TTC549 (cell line): ENCODE measurements at regions not wholly inside any gene's neighbourhood (a gene's known extent, or its start where the extent isn't known, plus 50 kb on each side); places are given as distances from the start of the nearest gene placed in this dataset.
"Not testable (repeated sequence)": the region's sequence is repeated elsewhere in the genome, so short reads cannot be mapped to it uniquely, and the experiment has no call there.

Source experiments
- FAIRE-seq: peaks from 2 replicates; lab custom pipeline; 2012; peaks lifted over from hg19 to GRCh38; lab: Jason Lieb, UNC

DNA sequence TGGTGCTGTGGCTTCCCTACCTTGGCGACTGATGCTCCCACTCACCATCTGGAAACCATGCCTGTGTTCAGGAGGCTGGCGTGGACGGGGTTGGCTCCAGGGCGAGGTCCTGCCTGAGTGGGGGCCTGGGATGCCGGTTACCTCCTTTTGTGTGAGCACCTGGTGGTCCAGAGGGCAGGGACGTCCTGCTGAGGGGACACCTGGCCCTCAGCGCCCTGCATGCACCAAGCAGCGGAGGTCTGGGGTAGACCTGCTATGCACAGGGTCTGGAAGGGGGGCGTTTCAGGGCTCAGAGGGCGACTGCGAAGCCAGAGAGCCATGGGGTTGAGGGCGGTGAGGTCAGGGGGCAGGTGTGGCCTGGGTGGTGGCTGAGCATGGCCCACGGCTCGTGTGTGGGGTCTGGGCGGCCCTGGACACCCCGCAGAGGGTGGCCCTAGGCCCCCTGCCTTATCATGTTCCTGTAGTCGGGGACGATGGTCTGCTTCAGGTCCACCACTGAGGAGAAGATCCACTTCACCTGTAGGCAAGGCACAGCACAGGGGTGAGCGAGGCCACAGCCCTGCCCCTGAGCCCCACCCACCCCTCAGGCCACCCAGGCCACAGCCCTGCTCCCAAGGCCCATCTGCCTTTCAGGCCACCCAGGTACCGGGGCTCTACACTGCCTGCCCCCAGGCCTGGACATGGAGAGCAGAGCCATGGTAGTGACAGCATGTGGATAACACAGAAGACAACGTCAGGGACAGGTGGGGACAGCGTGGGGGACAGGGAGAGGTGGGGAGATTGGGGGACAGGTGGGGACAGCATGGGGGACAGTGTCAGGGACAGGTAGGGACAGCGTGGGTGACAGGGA lies 95.3 kb downstream of the TMEM121 start:
- FAIRE-seq: not testable (repeated sequence)

DNA sequence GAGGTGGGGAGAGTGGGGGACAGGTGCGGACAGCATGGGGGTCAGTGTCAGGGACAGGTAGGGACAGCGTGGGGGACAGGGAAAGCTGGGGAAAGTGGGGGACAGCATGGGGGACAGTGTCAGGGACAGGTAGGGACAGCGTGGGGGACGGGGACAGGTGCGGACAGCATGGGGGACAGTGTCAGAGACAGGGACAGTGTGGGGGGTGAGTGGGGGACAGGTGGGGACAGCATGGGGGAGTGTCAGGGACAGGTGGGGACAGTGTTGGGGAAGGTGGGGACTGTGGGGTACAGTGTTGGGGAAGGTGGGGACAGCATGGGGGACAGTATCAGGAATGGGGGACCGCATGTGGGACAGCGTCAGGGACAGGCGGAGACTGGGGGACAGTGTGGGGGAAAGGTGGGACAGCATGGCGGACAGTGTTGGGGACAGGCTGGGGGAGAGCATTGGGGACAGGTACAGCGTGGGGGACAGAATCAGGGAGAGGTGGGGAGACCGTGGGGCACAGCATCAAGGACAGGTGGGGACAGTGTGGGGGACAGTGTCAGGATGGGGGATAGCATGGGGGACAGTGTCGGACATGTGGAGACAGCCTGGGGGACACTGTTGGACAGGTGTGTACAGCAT lies 96.1 kb downstream of the TMEM121 start:
- FAIRE-seq: no peak

DNA sequence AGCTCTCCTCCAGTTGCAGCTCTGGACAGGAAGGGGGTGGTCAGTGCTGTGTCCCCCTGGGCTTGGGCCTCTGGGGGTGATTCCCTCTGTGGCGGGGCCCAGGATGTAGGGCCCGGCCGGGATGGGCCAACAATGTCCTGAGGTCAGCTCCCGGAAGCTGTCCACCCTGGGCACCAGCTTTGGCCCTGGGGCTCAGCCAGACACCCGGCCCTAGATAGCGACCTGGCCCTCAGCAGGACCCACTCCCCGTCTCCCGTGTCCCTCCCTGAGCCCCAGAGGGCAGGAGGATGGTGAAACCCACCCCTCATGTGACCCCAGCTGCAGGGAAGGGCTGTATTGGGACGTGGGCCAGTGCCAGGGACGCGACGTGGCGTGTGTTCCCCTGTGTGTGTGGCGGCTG lies 96.8 kb downstream of the TMEM121 start:
- not testable (repeated sequence) for FAIRE-seq

DNA sequence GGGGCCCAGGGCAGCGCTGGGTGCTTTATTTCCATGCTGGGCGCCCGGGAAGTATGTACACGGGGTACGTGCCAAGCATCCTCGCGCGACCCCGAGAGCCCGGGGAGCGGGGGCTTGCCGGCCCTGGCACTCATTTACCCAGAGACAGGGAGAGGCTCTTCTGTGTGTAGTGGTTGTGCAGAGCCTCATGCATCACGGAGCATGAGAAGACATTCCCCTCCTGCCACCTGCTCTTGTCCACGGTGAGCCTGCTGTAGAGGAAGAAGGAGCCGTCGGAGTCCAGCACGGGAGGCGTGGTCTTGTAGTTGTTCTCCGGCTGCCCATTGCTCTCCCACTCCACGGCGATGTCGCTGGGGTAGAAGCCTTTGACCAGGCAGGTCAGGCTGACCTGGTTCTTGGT lies 98.0 kb downstream of the TMEM121 start:
- FAIRE-seq: not testable (repeated sequence)

DNA sequence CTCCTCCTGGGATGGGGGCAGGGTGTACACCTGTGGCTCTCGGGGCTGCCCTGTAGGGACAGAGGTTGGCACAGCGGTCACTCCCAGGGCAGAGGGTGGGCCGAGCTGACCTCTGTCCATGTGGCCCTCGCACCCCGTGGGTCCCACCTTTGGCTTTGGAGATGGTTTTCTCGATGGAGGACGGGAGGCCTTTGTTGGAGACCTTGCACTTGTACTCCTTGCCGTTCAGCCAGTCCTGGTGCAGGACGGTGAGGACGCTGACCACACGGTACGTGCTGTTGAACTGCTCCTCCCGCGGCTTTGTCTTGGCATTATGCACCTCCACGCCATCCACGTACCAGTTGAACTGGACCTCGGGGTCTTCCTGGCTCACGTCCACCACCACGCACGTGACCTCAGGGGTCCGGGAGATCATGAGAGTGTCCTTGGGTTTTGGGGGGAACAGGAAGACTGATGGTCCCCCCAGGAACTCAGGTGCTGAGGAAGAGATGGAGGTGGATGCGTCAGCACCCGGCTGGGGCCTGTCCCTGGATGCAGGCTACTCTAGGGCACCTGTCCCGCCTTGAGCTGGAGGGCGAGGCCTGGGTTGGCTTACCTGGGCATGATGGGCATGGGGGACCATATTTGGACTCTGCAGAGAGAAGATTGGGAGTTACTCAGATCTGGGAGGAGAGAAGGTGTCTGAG lies 98.5 kb downstream of the TMEM121 start:
- not testable (repeated sequence) for FAIRE-seq

DNA sequence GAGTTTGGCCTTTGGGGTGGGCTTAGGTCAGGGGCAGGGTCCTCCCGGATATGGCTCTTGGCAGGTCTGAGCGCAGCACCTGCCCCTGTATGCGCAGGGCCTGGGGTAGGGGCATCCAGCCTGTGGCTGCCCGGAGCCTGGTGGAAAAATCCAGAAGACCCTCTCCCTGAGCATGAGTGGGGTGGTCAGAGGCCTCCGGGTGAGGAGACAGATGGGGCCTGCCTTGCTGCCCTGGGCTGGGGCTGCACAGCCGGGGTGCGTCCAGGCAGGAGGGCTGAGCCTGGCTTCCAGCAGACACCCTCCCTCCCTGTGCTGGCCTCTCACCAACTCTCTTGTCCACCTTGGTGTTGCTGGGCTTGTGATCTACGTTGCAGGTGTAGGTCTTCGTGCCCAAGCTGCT lies 99.1 kb downstream of the TMEM121 start:
- not testable (repeated sequence) for FAIRE-seq

DNA sequence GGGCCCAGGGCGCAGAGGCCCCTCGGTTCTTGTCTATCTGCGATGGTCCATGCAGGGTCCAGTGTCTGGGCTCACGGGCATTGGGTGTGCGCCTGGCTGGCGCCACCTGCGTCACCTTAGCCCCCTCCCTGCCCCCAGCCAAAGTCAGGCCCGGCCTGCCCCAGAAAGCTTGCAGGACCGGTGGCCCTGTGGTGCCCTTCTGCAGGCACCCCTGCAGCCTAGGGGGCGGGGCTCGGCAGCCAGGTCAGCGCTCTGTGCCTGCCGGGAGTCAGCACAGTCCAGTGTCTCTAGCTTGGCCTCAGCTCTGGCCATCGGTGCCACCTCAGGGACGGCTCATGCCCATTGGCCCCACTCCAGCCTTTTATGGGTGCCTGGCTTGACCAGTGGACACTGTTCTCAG lies 99.7 kb downstream of the TMEM121 start:
- not testable (repeated sequence) for FAIRE-seq

DNA sequence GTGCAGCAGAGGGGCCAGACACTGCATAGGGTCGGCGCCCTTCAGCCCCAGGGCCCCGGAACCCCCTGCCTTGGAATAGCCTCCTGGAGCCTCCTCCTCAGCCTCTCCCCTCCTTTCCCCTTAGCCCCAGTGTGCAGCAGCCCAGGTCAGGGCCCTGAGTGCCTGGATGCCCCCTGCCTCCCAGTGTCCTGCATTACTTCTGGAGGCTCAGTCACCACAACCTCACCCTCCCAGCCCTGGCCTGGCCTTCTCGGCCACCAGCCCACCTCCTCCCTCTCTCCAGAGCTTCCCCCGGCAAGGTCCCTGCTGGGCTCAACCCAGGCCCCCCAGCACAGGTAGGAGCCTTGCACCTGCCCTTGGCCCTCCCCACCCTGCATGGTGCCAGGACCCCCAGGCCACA lies 100.3 kb downstream of the TMEM121 start:
- FAIRE-seq: not testable (repeated sequence)

DNA sequence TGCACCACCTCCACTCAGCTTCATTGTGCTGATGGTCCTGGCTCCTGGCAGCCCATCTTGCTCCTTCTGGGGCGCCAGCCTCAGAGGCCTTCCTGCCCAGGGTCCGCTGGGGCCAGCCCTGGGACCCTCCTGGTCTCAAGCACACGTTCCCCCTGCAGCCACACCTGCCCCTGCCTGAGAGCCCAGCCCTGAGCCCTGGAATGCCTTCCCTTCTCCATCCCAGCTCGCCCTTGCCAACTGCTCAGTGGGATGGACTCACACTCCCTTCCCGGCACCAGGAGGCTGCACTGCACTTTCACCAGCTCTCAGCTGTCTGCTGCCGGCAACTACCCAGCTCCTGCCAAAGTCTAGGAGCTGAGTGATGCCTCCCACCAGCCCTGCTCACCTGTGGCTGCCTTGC lies 100.9 kb downstream of the TMEM121 start:
- FAIRE-seq: not testable (repeated sequence)

DNA sequence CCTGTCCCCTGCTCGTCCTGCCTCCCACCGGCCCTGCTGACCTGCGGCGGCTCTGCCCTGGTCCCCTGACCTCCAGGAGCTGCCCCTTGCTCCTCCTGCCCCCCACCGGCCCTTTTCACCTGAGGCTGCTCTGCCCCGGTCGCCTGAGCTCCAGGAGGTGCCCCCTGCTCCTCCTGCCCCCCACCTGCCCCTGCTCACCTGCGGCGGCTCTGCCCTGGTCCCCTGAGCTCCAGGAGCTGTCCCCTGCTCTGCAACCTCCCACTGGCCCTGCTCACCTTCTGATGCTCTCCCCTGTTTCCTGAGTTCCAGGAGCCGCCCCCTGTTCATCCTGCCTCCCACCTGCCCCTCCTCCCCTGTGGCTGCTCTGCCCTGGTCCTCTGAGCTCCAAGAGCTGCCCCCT lies 101.3 kb downstream of the TMEM121 start:
- no peak for FAIRE-seq

DNA sequence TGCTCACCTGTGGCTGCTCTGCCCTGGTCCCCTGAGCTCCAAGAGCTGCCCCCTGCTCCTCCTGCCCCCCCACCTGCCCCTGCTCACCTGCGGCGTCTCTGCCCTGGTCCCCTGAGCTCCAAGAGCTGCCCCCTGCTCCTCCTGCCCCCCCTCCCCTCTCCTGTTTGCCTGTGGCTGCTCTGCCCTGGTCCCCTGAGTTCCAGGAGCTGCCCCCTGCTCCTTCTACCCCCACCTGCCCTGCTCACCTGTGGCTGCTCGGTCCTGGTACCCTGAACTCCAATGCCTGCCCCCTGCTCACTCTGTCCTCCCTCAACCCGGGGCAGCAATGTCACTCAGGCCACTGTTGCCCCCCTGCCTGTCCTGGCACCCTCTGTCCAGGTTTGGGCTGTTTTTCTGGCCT lies 101.7 kb downstream of the TMEM121 start:
- not testable (repeated sequence) for FAIRE-seq

DNA sequence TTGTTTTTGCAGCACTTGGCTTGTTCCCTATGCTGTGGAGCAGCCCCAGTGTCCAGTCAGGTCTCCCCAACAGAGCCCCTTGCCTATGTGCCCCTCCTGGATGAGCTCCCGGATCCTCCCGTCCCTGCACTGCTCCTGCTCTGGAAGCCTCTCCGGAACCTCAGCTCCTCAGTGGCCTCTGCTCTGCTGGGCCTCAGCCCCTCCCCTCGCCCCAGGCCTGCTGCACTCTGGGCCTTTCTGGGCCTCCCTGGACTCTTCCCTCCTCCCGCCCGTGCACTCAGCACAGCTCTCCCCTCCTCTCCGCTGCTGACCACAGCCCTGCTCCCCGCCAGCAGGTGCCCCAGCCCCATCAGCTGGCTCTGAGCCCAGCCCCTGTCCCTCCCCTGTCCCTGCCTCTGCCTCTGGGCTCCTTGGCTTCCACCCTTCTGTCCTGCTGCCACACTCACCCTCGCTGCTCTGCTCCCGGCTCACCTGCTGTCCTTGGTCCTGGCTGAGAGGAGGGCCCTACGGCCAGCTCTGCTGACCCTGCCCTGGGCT lies 102.2 kb downstream of the TMEM121 start:
- FAIRE-seq: not testable (repeated sequence)

DNA sequence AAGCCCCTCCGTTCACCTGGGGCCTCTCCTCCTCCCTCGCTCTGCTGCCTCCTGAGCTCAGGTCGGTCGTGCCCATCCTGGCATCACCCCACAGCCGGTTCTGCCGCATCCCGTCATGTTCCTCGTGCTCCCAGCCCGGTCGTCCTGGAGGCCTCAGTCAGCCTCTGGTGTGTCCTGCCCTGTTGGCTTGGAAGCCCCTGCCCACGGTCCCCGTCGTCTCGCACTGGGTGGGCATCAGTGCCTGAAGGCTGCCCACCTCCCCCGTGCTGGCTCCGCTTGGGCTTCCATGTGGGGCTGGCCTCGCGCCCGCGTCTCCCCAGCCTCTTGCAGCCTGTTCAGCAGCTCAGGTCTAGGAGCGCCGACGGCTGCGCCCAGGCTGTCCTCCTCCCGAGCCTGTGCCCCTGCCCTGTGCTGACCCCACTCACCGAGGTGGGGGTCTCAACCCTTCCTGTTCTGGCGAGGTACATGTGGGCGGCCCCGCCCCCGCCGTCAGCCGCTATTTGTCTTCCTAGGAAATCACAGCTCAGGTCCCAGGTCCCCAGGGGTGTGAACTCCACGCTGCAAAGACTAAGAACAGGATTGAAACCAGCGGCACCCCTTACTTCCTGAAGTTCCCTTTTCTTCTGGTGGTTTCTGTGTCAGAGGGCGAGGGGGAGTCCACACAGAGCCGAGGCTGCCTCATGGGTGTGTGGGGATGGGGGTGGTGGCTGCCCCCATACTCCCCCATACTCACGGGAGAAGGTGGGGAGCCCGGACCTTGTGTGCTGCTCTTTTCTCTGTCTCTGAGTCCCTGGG lies 102.9 kb downstream of the TMEM121 start:
- not testable (repeated sequence) for FAIRE-seq

DNA sequence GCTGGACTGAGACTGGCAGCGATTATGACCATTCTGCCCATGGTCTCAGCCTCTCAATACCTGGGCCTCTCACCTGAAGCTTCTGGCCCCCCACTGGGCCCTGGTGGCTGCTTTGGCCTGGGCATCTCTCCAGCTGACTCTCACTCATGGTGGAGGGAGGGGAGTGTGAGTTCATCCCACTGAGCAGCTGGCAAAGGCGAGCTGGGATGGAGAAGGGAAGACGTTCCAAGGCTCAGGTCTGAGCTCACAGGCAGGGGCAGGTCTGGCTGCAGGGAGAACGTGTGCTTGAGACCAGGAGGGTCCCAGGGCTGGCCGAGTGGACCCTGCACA lies 103.5 kb downstream of the TMEM121 start:
- FAIRE-seq: no peak

DNA sequence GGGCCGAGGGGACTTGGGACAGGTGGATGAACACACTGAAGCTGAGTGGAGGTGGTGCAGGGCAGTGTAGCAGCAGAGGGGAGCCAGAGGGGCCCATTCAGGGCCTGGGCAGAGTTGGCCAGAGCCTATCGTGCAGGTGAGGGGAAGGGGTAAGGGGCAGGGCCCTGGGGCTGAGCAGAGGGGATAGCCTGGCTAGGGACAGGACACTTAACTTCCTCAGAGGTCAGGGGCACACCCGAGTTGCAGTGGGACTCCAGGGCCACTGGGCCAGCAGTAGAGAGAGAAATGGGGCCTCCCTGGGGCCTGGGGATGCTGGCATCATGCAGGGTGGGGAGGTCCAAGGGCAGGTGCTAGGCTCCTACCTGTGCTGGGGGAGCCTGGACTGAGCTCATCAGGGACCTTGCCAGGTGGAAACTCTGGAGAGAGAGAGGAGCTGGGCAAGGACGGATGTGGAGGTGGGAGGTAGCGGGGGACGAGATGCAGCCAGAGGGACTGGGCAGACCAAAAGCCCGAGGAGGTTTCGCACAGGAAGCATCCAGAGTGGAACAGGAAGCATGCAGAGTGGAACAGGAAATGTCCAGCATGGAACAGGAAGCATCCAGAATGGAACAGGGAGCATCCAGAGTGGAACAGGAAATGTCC lies 104.0 kb downstream of the TMEM121 start:
- FAIRE-seq: not testable (repeated sequence)

DNA sequence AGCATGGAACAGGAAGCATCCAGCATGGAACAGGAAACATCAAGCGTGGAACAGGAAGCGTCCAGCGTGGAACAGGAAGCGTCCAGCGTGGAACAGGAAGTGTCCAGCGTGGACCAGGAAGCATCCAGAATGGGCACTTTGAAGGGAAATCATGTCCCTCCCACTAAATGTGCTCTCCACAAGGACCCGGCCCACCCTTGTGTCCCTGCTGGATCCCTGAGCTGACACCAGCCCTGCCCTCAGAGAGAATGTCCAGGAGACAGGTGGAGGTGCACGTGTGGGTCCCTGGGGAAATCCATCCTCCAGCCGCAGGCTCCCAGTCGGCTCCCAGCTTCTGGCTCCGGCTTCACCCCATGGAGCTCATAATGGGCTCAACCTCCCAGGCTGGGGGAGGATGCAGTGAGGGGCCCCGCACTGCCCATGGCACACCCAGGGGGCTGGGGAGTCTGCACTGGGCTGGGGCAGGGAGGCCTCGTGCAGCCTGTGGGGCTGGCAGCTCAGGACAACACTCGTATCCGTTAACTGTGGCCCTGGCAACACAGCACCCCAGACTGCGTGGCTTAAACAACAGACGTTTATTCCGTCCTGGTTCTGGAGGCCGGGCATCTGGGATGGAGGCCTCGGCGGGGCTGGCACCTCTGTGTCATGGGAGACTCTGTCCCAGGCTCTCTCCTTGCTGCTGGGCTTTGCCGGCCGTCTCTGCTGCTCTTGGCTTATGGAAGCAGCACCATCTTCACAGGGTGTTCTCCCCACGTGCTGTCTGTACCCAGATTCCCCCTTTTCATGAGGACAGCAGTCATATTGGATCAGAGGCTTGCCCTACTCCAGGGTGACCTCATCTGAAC lies 104.8 kb downstream of the TMEM121 start:
- not testable (repeated sequence) for FAIRE-seq

DNA sequence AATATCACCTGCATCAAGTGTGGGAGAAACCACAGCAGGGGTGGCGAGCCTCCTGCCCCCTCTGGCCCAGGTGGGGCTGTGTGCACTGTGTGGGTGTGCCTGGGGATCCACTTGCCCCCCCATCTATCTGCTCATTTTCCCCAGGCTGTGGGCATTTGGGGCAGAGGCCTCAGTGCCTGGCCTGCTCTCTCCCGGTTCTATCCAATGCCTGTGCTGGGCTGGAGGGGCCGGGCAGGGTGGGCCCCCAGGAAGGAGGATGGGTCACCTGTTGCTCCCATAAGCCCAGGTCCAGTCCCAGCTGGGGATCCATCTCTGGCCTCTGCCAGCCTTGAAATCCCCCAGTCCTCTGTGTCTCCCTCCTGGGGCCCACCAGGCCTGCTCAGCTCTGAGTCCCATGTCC lies 105.6 kb downstream of the TMEM121 start:
- no peak for FAIRE-seq

DNA sequence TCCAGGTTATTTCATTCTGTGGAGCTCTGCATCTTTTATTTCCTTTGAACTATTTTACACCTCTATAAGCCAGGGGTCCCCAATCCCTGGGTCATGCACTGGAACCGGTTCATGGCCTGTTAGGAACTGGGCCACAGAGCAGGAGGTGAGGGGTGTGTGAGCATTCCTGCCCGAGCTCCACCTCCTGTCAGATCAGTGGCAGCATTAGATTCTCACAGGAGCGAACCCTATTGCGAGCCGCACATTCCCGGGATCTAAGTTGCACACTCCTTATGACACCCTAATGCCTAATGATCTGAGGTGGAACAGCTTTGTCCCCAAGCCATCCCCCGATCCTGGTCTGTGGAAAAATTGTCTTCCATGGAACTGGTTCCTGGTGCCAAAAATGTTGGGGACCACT lies 107.2 kb downstream of the TMEM121 start:
- FAIRE-seq: not testable (repeated sequence)

DNA sequence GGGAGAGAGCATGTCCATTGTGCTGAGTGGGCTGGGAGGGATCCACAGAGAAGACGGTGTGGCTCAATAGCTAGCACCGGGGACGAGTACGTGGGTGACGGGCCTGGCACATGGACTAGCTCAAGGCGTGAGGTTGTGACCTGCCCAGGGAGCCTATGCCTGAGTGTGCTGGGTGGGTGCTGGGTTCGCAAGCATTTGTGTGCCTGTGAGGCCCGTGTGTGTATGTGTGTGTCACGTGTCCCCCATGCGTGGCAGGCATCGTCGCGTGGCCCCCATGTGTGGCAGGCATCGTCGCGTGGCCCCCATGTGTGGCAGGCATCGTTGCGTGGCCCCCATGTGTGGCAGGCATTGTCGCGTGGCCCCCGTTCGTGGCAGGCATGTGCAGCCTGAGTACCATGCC lies 109.2 kb downstream of the TMEM121 start:
- no peak for FAIRE-seq

DNA sequence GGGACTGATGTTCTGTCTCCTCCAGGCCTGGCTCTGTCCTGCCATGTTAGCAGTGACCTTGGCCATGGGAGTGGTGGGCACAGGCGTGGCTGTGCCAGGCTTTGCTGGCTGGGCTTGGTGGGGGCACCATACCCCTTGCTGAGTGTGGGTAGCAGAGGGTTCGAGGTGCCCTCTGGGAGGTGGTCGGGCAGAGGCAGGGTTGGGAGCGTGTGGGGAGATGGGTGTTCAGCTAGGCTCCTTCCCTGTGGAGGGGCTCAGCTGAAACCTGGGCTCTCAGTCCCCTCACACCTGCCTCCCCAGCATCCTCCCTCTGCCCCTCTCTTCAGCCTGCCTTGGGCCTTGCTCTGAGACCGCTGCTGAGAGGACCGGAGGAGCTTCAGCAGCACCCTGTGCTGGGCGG lies 109.6 kb downstream of the TMEM121 start:
- FAIRE-seq: not testable (repeated sequence)

DNA sequence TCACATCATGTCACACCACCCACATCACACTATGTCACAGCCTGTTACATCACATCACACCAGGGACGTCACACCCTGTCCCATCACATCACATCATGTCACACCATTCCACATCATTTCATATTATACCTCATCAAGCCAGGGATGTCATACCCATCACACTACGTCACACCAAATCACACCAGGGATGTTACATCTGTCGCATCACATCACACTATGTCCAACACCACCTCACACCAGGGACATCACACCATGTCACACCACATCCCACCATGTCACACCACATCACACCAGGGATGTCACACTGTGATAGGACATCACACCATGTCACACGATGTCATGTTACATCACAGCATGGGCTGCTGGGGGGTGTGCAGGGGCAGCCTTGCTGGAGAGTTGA lies 110.6 kb downstream of the TMEM121 start:
- no peak for FAIRE-seq
